Iris pigment epithelial cell (primary cell): ENCODE measurements at regions not wholly inside any gene's neighbourhood (a gene's known extent, or its start where the extent isn't known, plus 50 kb on each side); places are given as distances from the start of the nearest gene placed in this dataset.
"Not testable (repeated sequence)": the region's sequence is repeated elsewhere in the genome, so short reads cannot be mapped to it uniquely, and the experiment has no call there.

Source experiments
- DNase-seq: peaks from one replicate; pipeline ENCODE4 v3.0.0-alpha.2; 2011; ENCODE audit warnings: low read depth

DNA sequence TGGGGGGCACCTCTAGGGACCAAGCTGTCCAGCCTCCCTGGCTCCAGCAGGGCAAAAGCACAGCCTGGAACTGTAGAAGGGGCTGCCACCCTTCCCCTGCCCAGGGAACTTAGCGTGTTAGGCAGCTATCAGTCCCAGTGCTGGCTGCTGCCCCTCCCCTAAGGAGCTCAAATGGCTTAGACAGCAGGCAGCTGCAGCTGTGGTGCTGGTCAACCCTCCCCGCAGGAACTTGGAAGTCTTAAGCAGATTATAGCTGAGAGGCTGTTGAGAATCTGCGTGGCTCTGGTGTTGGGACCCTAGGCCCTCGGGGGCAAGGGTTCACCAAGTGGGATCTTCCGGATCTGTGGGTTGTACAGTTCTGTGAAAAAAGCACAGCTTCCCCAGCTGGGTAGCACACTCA lies 536.5 kb upstream of the CDH10 start:
- no peak for DNase-seq

DNA sequence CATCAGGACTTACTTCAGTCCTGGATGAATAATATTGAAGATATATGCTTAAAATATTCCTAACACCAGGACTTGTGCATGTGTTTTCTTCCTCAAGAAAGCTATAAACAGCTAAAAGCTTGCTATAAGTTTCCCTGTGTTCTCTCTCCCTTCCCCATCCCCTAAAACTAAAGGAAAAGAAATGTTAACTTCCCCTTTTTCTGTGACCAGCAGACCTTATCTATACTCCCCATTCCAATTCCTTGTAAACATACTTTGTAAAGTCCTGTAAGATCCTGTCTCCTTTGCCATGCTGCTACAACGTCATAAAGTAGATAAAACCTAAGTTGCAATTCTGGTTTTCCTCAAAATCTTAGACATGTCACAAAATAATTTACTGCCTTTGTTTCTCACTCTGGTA lies 517.8 kb upstream of the CDH10 start:
- not testable (repeated sequence) for DNase-seq

DNA sequence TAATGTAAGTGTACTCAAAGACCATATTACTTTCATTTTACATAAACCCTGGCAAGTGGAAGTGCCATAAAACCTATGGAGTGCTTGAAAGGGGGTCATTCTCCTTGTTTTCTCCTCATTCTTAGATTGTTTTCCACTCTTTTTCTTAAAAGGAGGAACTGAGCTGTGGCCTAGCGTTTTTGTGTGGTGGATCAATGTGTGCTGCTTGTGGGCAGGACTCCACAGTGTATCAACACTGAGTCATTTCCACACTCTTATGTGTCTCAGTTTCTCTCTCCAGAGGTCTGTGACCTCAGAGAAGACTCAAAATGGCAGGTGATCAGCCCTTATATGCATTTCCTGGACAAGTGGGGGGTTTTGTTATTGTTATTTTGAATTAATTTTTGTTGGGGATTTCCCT lies 516.1 kb upstream of the CDH10 start:
- no peak for DNase-seq

DNA sequence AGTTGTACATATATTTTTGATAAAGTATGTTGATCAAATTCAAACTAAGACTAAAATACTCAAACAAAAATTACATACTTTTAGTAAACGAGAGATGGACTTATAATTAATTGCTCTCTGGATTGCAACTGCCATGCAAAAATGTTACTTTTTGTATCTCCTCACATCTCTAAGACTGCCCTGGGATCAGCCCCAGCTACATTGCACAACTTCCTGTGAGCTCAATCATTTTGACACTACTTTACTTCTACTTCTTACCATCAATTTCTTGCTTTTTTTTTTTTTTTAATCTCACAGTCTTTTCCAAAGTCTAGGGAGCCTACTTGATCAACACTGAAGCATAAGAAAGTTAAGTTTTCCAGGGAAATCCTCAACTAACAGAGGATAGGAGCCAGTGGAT lies 506.0 kb upstream of the CDH10 start:
- DNase-seq, result no peak

GRCh38 chr5:25128606-25129005 lies 483.8 kb upstream of the CDH10 start:
- no peak for DNase-seq

- peak; percentile 23 for DNase-seq
These were observed 474.9 kb upstream of the CDH10 start for GRCh38 chr5:25119650-25120049.

DNA sequence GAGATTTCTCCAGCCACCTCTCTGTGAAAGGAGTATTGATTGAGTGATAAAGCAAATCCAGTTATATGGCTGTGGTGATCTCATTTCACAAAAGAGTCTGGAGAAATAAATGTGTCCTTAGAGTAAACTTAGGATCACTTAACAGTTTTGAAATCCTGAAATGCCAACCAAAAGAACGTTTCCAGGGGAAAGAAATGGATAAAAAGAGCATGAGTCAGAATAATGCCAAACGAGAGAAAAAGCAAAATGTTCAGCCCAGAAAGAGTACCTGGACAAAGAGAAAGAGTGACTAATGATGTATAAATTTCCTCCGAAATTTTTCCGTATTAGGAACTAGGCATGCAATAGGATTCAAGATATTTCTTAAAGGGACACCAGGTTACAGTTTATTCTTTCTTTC lies 463.1 kb upstream of the CDH10 start:
- DNase-seq, result no peak

DNA sequence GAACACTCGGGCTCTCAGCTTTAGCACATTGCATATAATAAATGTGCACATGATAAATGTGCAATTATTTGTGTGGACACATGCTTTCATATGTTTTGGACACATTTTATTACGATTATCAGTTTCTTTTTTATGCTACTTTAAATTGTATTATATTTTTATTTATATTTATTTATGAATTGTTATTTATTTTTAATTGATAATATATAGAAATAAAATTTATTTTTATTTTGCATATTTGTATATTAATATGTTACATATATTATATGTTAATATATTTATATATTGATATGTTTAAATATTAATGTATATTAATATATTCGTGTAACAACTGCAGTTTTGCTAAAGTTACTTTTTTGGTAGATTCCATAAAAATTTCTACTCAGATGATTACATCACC lies 454.8 kb upstream of the CDH10 start:
- no peak for DNase-seq

DNA sequence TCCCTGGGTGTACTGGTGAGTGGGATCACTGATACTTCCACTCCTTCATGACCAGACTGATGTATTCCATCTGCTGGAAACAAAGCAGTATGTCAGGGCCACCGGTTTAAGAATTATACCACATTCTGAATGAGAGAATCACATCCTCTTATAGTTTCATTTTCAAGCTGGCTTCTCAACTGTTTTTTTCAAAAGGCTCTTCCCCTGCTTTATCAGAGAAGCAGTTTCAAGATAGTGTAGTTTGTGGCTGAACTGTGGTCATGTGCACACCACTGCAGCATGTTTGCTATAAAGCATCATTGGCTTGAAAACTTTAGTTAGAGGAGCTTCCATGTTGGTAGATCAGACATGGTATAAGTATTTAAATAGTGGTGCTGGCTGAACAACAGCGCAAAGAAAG lies 450.5 kb upstream of the CDH10 start:
- DNase-seq, result no peak

DNA sequence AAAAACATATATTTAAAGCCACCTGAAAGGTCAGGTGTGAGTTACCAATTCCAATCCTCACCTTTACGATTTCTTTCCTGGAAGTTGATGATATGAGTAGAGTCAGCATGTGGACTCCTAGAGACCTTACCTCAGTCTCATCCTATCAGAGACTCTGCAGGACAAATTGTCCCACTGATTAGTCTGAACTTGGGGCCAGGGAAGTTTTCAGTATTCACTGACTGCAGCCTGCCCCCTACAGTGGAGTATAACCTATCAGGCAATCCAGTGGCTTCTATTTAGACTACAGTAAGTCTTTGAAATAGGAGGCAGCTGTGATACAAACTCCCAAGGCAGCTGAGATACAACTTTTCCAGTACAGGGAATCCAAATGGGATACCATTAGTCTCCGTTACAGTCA lies 449.4 kb upstream of the CDH10 start:
- DNase-seq, result no peak

GRCh38 chr5:25091921-25092320 lies 447.1 kb upstream of the CDH10 start:
- peak; percentile 16 for DNase-seq

GRCh38 chr5:25090854-25091253 lies 446.1 kb upstream of the CDH10 start:
- DNase-seq, result peak; percentile 26

GRCh38 chr5:25090275-25090674 lies 445.5 kb upstream of the CDH10 start:
- DNase-seq, result no peak

DNA sequence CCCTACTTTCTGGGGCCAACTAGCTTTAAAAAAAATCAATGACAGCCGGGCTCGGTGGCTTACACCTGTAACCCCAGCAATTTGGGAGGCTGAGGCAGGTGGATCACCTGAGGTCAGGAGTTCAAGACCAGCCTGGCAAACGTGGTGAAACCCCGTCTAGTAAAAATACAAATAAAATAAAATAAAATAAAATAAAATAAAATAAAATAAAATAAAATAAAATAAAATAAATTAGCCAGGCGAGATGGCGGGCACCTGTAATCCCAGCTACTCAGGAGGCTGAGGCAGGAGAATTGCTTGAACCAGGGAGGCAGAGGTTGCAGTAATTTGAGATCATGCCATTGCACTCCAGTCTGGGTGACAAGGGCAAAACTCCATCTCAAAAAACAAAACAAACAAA lies 443.9 kb upstream of the CDH10 start:
- DNase-seq, result not testable (repeated sequence)

- not testable (repeated sequence) for DNase-seq
These were observed 438.5 kb upstream of the CDH10 start for GRCh38 chr5:25083261-25083660.

GRCh38 chr5:25066239-25066638 lies 421.5 kb upstream of the CDH10 start:
- DNase-seq, result no peak

GRCh38 chr5:25064306-25064705 lies 419.5 kb upstream of the CDH10 start:
- DNase-seq, result no peak

- DNase-seq, result no peak
These were observed 415.8 kb upstream of the CDH10 start for GRCh38 chr5:25060575-25060974.

GRCh38 chr5:25056836-25057235 lies 412.1 kb upstream of the CDH10 start:
- DNase-seq, result no peak

DNA sequence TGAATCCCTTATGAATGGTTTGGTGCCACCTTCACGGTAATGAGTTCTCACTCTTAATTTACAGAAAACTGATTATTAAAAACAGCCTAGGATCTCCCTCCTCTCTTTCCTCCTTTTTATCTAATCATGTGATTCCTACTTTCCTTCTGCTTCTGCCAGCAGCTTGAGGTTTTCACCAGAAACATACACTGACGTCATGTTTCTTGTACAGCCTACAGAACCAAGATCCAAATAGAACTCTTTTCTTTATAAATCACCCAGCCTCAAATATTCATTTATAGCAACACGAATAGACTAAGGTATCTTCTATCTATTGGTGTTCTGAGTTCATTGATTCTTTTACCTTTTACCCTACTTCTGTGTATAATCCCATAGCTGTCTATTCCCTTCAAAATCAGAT lies 388.9 kb upstream of the CDH10 start:
- DNase-seq, result no peak

GRCh38 chr5:25029004-25029403 lies 384.2 kb upstream of the CDH10 start:
- peak; percentile 1 for DNase-seq

GRCh38 chr5:25027526-25027925 lies 382.7 kb upstream of the CDH10 start:
- no peak for DNase-seq

DNA sequence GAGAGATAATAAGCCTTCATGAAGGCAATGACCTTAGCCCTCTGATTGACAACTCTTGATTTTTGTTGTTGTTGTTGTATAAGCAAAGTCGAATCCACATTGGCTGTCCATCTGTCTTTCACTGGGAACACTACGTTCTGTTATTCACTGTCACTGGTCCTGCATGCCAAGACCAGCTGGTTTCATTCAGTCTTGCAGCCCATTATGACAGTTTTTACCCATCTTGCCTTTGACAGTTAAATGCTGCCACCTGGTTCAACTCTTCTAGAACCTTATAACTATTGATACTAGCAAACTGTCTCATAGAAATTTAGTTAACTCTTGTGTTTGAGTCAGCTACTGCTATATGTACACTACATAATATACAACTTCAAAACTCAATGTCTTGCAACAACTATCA lies 382.3 kb upstream of the CDH10 start:
- no peak for DNase-seq

- no peak for DNase-seq
These were observed 381.1 kb upstream of the CDH10 start for GRCh38 chr5:25025831-25026230.

- DNase-seq, result no peak
These were observed 375.7 kb upstream of the CDH10 start for GRCh38 chr5:25020454-25020853.
